Tibial nerve (tissue), 3 donors: ENCODE measurements at regions not wholly inside any gene's neighbourhood (a gene's known extent, or its start where the extent isn't known, plus 50 kb on each side); places are given as distances from the start of the nearest gene placed in this dataset.

Source experiments
- CTCF ChIP-seq, 5 experiments: fragments of 200-600 bp in 3 of 5; fragments of 450-650 bp in 2 of 5; sonication (generic) in 3 of 5; IDR thresholded peaks; one replicate each; pipeline ENCODE4 v1.5.1; 2016 to 2019; ENCODE audit warnings: antibody characterized with exemption in 5 of 5, mild to moderate bottlenecking in 3 of 5, moderate library complexity in 2 of 5
- POLR2A ChIP-seq, 2 donors: fragments of 450-650 bp; IDR thresholded peaks; one replicate each; pipeline ENCODE4 v1.6.1; 2017; ENCODE audit warnings: antibody characterized with exemption in 2 of 2, mild to moderate bottlenecking in 2 of 2, moderate library complexity in 2 of 2

- no peak for TF ChIP-seq CTCF (IDR thresholded peaks at IDR 0.05)
- no peak for TF ChIP-seq POLR2A (IDR thresholded peaks at IDR 0.05)
Measured at GRCh38 chr21:21614966-21615365, 616.8 kb downstream of the NCAM2 start.
